ENCODE measurements at regions not wholly inside any gene's neighbourhood (a gene's known extent, or its start where the extent isn't known, plus 50 kb on each side); places are given as distances from the start of the nearest gene placed in this dataset.

GRCh38 chr1:194227161-194227560 lies 1040.7 kb upstream of the B3GALT2 start (continued):
- TF ChIP-seq IRF2 (CRISPR knock-in tag; IDR thresholded peaks at IDR 0.05) (no peak), BRF1 (IDR thresholded peaks at IDR 0.05; ENCODE audit: borderline replicate concordance, extremely low read depth, insufficient read length) (no peak), CHD7 (IDR thresholded peaks at IDR 0.05; ENCODE audit: low read depth, low read length) (no peak), HMGN3 (IDR thresholded peaks at IDR 0.05; ENCODE audit: borderline replicate concordance, extremely low read depth, insufficient read length, low read depth, low read length) (no peak), SAP30 (IDR thresholded peaks at IDR 0.05; ENCODE audit: borderline replicate concordance, insufficient read depth, low read depth, low read length, poor library complexity, severe bottlenecking) (no peak), HBP1 (CRISPR knock-in tag; IDR thresholded peaks at IDR 0.05) (no peak), ZNF444 (CRISPR knock-in tag; IDR thresholded peaks at IDR 0.05) (no peak), E2F6 (IDR thresholded peaks at IDR 0.05; ENCODE audit: borderline replicate concordance in 1 of 2, extremely low read depth in 1 of 2, insufficient read depth in 1 of 2, insufficient read length in 1 of 2, low read depth in 1 of 2, low read length in 1 of 2, poor library complexity in 1 of 2, severe bottlenecking in 1 of 2) (no peak), CREB3L1 (IDR thresholded peaks at IDR 0.05; ENCODE audit: borderline replicate concordance, low read depth) (no peak)

Data from K562 (cell line).